ENCODE measurements at regions not wholly inside any gene's neighbourhood (a gene's known extent, or its start where the extent isn't known, plus 50 kb on each side); places are given as distances from the start of the nearest gene placed in this dataset.

GRCh38 chr22:22097727-22098228 is 115.2 kb upstream of the TOP3B start:
- H3K4me1 ChIP-seq, result no peaks in the 10 kb centered on the region
- no peaks in the 10 kb centered on the region for H3K9me3 ChIP-seq
- DNase-seq (ENCODE audit: low spot score in 2 of 2), result no peak
- H3K27me3 ChIP-seq, result no peaks in the 10 kb centered on the region
- no peak overlapping the region for H3K4me3 ChIP-seq
- no peak for TF ChIP-seq CTCF (IDR thresholded peaks at IDR 0.05)
- H3K27ac ChIP-seq, result no peak overlapping the region
- intact Hi-C loops (cut with DNase I), result no loop called here
- H3K36me3 ChIP-seq, result no peaks in the 10 kb centered on the region

- no peaks in the 10 kb centered on the region for H3K36me3 ChIP-seq
- no peak for DNase-seq (ENCODE audit: low spot score in 2 of 2)
- no peak overlapping the region for H3K27ac ChIP-seq
- H3K9me3 ChIP-seq, result no peaks in the 10 kb centered on the region
- no peak for TF ChIP-seq CTCF (IDR thresholded peaks at IDR 0.05)
- intact Hi-C loops (cut with DNase I), result no loop called here
- no peaks in the 10 kb centered on the region for H3K27me3 ChIP-seq
- no peak overlapping the region for H3K4me3 ChIP-seq
- H3K4me1 ChIP-seq, result no peaks in the 10 kb centered on the region
Measured at GRCh38 chr22:22094921-22095320, 112.3 kb upstream of the TOP3B start.

- intact Hi-C loops (cut with DNase I), result no loop called here
- no peaks in the 10 kb centered on the region for H3K4me1 ChIP-seq
- H3K9me3 ChIP-seq, result no peaks in the 10 kb centered on the region
- H3K27ac ChIP-seq, result no peak overlapping the region
- H3K27me3 ChIP-seq, result no peaks in the 10 kb centered on the region
- TF ChIP-seq CTCF (IDR thresholded peaks at IDR 0.05), result no peak
- H3K4me3 ChIP-seq, result no peak overlapping the region
- H3K36me3 ChIP-seq, result no peaks in the 10 kb centered on the region
- DNase-seq (ENCODE audit: low spot score in 2 of 2), result no peak
Measured at GRCh38 chr22:22094514-22094913, 111.9 kb upstream of the TOP3B start.

GRCh38 chr22:22093743-22094142 is 111.2 kb upstream of the TOP3B start:
- intact Hi-C loops (cut with DNase I), result no loop called here
- Histone ChIP-seq H3K9me3 (no peaks in the 10 kb centered on the region), H3K27me3 (no peaks in the 10 kb centered on the region), H3K4me1 (no peaks in the 10 kb centered on the region), H3K36me3 (no peaks in the 10 kb centered on the region), H3K27ac (no peak overlapping the region), H3K4me3 (no peak overlapping the region)
- no peak for DNase-seq (ENCODE audit: low spot score in 2 of 2)
- no peak for TF ChIP-seq CTCF (IDR thresholded peaks at IDR 0.05)

- no peaks in the 10 kb centered on the region for H3K4me1 ChIP-seq
- no peak overlapping the region for H3K27ac ChIP-seq
- no peaks in the 10 kb centered on the region for H3K27me3 ChIP-seq
- DNase-seq (ENCODE audit: low spot score in 2 of 2), result no peak
- intact Hi-C loops (cut with DNase I), result no loop called here
- no peaks in the 10 kb centered on the region for H3K36me3 ChIP-seq
- H3K9me3 ChIP-seq, result no peaks in the 10 kb centered on the region
- TF ChIP-seq CTCF (IDR thresholded peaks at IDR 0.05), result no peak
- H3K4me3 ChIP-seq, result no peak overlapping the region
Measured at GRCh38 chr22:22092974-22093373, 110.4 kb upstream of the TOP3B start.

- intact Hi-C loops (cut with DNase I), result no loop called here
- no peaks in the 10 kb centered on the region for H3K4me1 ChIP-seq
- no peak for DNase-seq (ENCODE audit: low spot score in 2 of 2)
- H3K4me3 ChIP-seq, result no peak overlapping the region
- no peaks in the 10 kb centered on the region for H3K27me3 ChIP-seq
- H3K9me3 ChIP-seq, result no peaks in the 10 kb centered on the region
- H3K36me3 ChIP-seq, result no peaks in the 10 kb centered on the region
- no peak overlapping the region for H3K27ac ChIP-seq
- TF ChIP-seq CTCF (IDR thresholded peaks at IDR 0.05), result no peak
Measured at GRCh38 chr22:22092101-22092500, 109.5 kb upstream of the TOP3B start.
